MCF 10A (cell line): ENCODE measurements at regions not wholly inside any gene's neighbourhood (a gene's known extent, or its start where the extent isn't known, plus 50 kb on each side); places are given as distances from the start of the nearest gene placed in this dataset.

Experiments used
- BruUV-seq: library from RNA; stranded (reverse); fragments of 400-500 nt; replicated peaks from 2 replicates; lab custom pipeline; 2021; lab: Mats Ljungman, UMichigan
- CTCF ChIA-PET: fragments of 300-600 bp; sonication (Branson Sonifier 250); formaldehyde crosslinking; extraction: SDS; loops from one replicate; lab custom pipeline; 2021; ENCODE audit warnings: antibody characterized with exemption, inconsistent platforms; lab: Yijun Ruan, JAX
- POLR2A ChIA-PET: fragments of 300-600, 350-650 bp; sonication (Branson Sonifier 250); formaldehyde crosslinking; extraction: SDS; loops from one replicate; lab custom pipeline; 2020; ENCODE audit warnings: antibody characterized with exemption, inconsistent platforms; lab: Yijun Ruan, JAX
- DNase-seq: peaks from one replicate; pipeline ENCODE4 v3.0.0-alpha.2; 2018; ENCODE audit not compliant: unreplicated experiment
- H3K27ac Mint-ChIP-seq: one replicate; pipeline ENCODE4 v1.8.0; 2022; ENCODE audit warnings: mild to moderate bottlenecking, low read depth, mixed read lengths; ENCODE audit not compliant: unreplicated experiment
- H3K27me3 Mint-ChIP-seq: one replicate; pipeline ENCODE4 v1.8.0; 2022; ENCODE audit warnings: mixed read lengths; ENCODE audit not compliant: insufficient read depth, unreplicated experiment
- H3K36me3 Mint-ChIP-seq: one replicate; pipeline ENCODE4 v1.8.0; 2022; ENCODE audit warnings: mild to moderate bottlenecking, moderate library complexity, mixed read lengths; ENCODE audit not compliant: insufficient read depth, unreplicated experiment
- H3K4me1 Mint-ChIP-seq: one replicate; pipeline ENCODE4 v1.8.0; 2022; ENCODE audit warnings: mixed read lengths; ENCODE audit not compliant: insufficient read depth, unreplicated experiment
- H3K4me3 Mint-ChIP-seq: one replicate; pipeline ENCODE4 v1.8.0; 2022; ENCODE audit warnings: mild to moderate bottlenecking, moderate library complexity, mixed read lengths; ENCODE audit not compliant: unreplicated experiment
- H3K9me3 Mint-ChIP-seq: one replicate; pipeline ENCODE4 v1.8.0; 2022; ENCODE audit warnings: mixed read lengths; ENCODE audit not compliant: unreplicated experiment
- intact Hi-C: fragments of 100-400 bp; cut with micrococcal nuclease; formaldehyde crosslinking; loops from 2 replicates; pipeline ENCODE4 v1.14.1; 2022
- TF ChIP-seq, protein P1 (sequence below): fragments of 200-600 bp; IDR thresholded peaks from one replicate; pipeline ENCODE4 v1.8.0; 2022; ENCODE audit warnings: antibody characterized with exemption, mild to moderate bottlenecking; ENCODE audit not compliant: unreplicated experiment

GRCh38 chr13:111610879-111611278 is 290.4 kb downstream of the TEX29 start:
- H3K27ac Mint-ChIP-seq = no peak overlapping the region
- POLR2A ChIA-PET = no interaction called here
- H3K4me3 Mint-ChIP-seq = no peak overlapping the region
- BruUV-seq = no TSS peak
- TF ChIP-seq, protein P1, sequence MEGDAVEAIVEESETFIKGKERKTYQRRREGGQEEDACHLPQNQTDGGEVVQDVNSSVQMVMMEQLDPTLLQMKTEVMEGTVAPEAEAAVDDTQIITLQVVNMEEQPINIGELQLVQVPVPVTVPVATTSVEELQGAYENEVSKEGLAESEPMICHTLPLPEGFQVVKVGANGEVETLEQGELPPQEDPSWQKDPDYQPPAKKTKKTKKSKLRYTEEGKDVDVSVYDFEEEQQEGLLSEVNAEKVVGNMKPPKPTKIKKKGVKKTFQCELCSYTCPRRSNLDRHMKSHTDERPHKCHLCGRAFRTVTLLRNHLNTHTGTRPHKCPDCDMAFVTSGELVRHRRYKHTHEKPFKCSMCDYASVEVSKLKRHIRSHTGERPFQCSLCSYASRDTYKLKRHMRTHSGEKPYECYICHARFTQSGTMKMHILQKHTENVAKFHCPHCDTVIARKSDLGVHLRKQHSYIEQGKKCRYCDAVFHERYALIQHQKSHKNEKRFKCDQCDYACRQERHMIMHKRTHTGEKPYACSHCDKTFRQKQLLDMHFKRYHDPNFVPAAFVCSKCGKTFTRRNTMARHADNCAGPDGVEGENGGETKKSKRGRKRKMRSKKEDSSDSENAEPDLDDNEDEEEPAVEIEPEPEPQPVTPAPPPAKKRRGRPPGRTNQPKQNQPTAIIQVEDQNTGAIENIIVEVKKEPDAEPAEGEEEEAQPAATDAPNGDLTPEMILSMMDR = no peak
- H3K36me3 Mint-ChIP-seq = no peaks in the 10 kb centered on the region
- intact Hi-C loops = no loop called here
- CTCF ChIA-PET = no interaction called here
- H3K9me3 Mint-ChIP-seq = peaks cover 33% of the 10 kb centered on the region
- no peak for DNase-seq
- no peaks in the 10 kb centered on the region for H3K4me1 Mint-ChIP-seq
- no peaks in the 10 kb centered on the region for H3K27me3 Mint-ChIP-seq

DNA sequence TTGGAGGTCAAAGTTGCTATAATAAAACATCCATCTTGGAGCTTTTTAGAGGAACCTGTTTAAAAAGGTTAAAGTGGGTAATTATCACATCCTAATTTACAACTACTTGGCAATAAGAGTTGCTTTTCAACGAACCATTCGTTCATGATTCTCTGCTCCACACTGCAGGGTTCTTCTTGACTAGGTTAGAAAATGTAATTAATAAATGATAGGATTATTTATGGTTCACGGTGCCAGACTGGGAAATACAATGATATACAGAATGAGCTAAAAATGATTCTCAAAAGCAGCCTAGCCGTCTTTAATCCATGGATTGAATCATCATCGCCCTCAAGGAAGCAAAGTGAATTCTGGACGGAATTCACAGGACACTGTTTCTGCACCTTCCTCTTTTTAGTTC is 291.2 kb downstream of the TEX29 start:
- POLR2A ChIA-PET = no interaction called here
- no TSS peak for BruUV-seq
- Mint-ChIP-seq H3K27ac (no peak overlapping the region), H3K36me3 (no peaks in the 10 kb centered on the region), H3K27me3 (no peaks in the 10 kb centered on the region), H3K4me3 (no peak overlapping the region), H3K9me3 (peaks cover 25% of the 10 kb centered on the region), H3K4me1 (no peaks in the 10 kb centered on the region)
- TF ChIP-seq, protein P1 = no peak
- no peak for DNase-seq
- intact Hi-C loops = no loop called here
- CTCF ChIA-PET = no interaction called here

GRCh38 chr13:111612886-111613285 is 292.4 kb downstream of the TEX29 start:
- peaks cover 28% of the 10 kb centered on the region for H3K9me3 Mint-ChIP-seq
- H3K4me1 Mint-ChIP-seq = no peaks in the 10 kb centered on the region
- intact Hi-C loops = no loop called here
- TF ChIP-seq, protein P1 = no peak
- CTCF ChIA-PET = no interaction called here
- no peaks in the 10 kb centered on the region for H3K27me3 Mint-ChIP-seq
- no peak overlapping the region for H3K27ac Mint-ChIP-seq
- no peak for DNase-seq
- H3K36me3 Mint-ChIP-seq = no peaks in the 10 kb centered on the region
- H3K4me3 Mint-ChIP-seq = no peak overlapping the region
- POLR2A ChIA-PET = interaction anchor here (0.5 kb wide), 1 partner anchor 16 kb away, joined by 4 read pairs; no protein-coding TSS in a partner anchor
- BruUV-seq = no TSS peak

- Mint-ChIP-seq H3K9me3 (peaks cover 23% of the 10 kb centered on the region), H3K27ac (no peak overlapping the region), H3K4me3 (no peak overlapping the region), H3K27me3 (no peaks in the 10 kb centered on the region), H3K36me3 (no peaks in the 10 kb centered on the region), H3K4me1 (no peaks in the 10 kb centered on the region)
- ChIA-PET POLR2A (interaction anchor here (0.6 kb wide), 1 partner anchor 273 kb away, joined by 3 read pairs; no protein-coding TSS in a partner anchor), CTCF (no interaction called here)
- BruUV-seq = no TSS peak
- DNase-seq = no peak
- intact Hi-C loops = no loop called here
- TF ChIP-seq, protein P1 = no peak
Measured at GRCh38 chr13:111614009-111614408, 293.6 kb downstream of the TEX29 start.
